ENCODE measurements at regions not wholly inside any gene's neighbourhood (a gene's known extent, or its start where the extent isn't known, plus 50 kb on each side); places are given as distances from the start of the nearest gene placed in this dataset.

GRCh38 chr5:117504305-117504704 is 929.7 kb upstream of the SEMA6A start:
- no peaks in the 10 kb centered on the region for H3K9me2 ChIP-seq (replicated peaks; ENCODE audit: control insufficient read depth, low read length)
- no peak overlapping the region for H3K4me2 ChIP-seq (ENCODE audit: low read length)
- TF ChIP-seq EZH2phosphoT487 (IDR thresholded peaks at IDR 0.05; ENCODE audit: borderline replicate concordance, low read length) (no peak), CTCF (IDR thresholded peaks at IDR 0.05; ENCODE audit: low read depth, low read length, poor library complexity, severe bottlenecking) (no peak)
- H3K27me3 ChIP-seq (ENCODE audit: control insufficient read depth, low read length): no peaks in the 10 kb centered on the region
- no peaks in the 10 kb centered on the region for H3K79me2 ChIP-seq (ENCODE audit: control insufficient read depth, low read length)
- no peak overlapping the region for H3K4me3 ChIP-seq (ENCODE audit: low read length)
- H3K4me1 ChIP-seq (ENCODE audit: control insufficient read depth, low read length): no peaks in the 10 kb centered on the region
- no peaks in the 10 kb centered on the region for H3F3A ChIP-seq (ENCODE audit: control insufficient read depth, insufficient read depth)
- H4K20me1 ChIP-seq (ENCODE audit: control insufficient read depth, insufficient read depth, low read depth, low read length): no peaks in the 10 kb centered on the region
- no peaks in the 10 kb centered on the region for H3K36me3 ChIP-seq (ENCODE audit: control insufficient read depth, low read length)
- H3K27ac ChIP-seq (ENCODE audit: low read depth, low read length): no peak overlapping the region
- H3K9me3 ChIP-seq (ENCODE audit: control insufficient read depth, insufficient read depth, low read length): no peaks in the 10 kb centered on the region

GRCh38 chr5:117497601-117498000 is 923.0 kb upstream of the SEMA6A start:
- Histone ChIP-seq H3K4me2 (ENCODE audit: low read length) (no peak overlapping the region), H3K36me3 (ENCODE audit: control insufficient read depth, low read length) (no peaks in the 10 kb centered on the region), H3K4me3 (ENCODE audit: low read length) (no peak overlapping the region), H3K27ac (ENCODE audit: low read depth, low read length) (no peak overlapping the region), H4K20me1 (ENCODE audit: control insufficient read depth, insufficient read depth, low read depth, low read length) (no peaks in the 10 kb centered on the region), H3K4me1 (ENCODE audit: control insufficient read depth, low read length) (no peaks in the 10 kb centered on the region), H3K9me3 (ENCODE audit: control insufficient read depth, insufficient read depth, low read length) (no peaks in the 10 kb centered on the region), H3K79me2 (ENCODE audit: control insufficient read depth, low read length) (no peaks in the 10 kb centered on the region), H3K9me2 (replicated peaks; ENCODE audit: control insufficient read depth, low read length) (no peaks in the 10 kb centered on the region), H3F3A (ENCODE audit: control insufficient read depth, insufficient read depth) (no peaks in the 10 kb centered on the region), H3K27me3 (ENCODE audit: control insufficient read depth, low read length) (no peaks in the 10 kb centered on the region)
- no peak for TF ChIP-seq CTCF (IDR thresholded peaks at IDR 0.05; ENCODE audit: low read depth, low read length, poor library complexity, severe bottlenecking)
- no peak for TF ChIP-seq EZH2phosphoT487 (IDR thresholded peaks at IDR 0.05; ENCODE audit: borderline replicate concordance, low read length)

- Histone ChIP-seq H3K9me3 (ENCODE audit: control insufficient read depth, insufficient read depth, low read length) (no peaks in the 10 kb centered on the region), H3K4me2 (ENCODE audit: low read length) (no peak overlapping the region), H3F3A (ENCODE audit: control insufficient read depth, insufficient read depth) (no peaks in the 10 kb centered on the region), H4K20me1 (ENCODE audit: control insufficient read depth, insufficient read depth, low read depth, low read length) (no peaks in the 10 kb centered on the region), H3K9me2 (replicated peaks; ENCODE audit: control insufficient read depth, low read length) (no peaks in the 10 kb centered on the region), H3K4me1 (ENCODE audit: control insufficient read depth, low read length) (no peaks in the 10 kb centered on the region), H3K4me3 (ENCODE audit: low read length) (no peak overlapping the region), H3K79me2 (ENCODE audit: control insufficient read depth, low read length) (no peaks in the 10 kb centered on the region), H3K36me3 (ENCODE audit: control insufficient read depth, low read length) (no peaks in the 10 kb centered on the region), H3K27me3 (ENCODE audit: control insufficient read depth, low read length) (no peaks in the 10 kb centered on the region), H3K27ac (ENCODE audit: low read depth, low read length) (no peak overlapping the region)
- no peak for TF ChIP-seq CTCF (IDR thresholded peaks at IDR 0.05; ENCODE audit: low read depth, low read length, poor library complexity, severe bottlenecking)
- no peak for TF ChIP-seq EZH2phosphoT487 (IDR thresholded peaks at IDR 0.05; ENCODE audit: borderline replicate concordance, low read length)
These were observed 922.2 kb upstream of the SEMA6A start for GRCh38 chr5:117496801-117497200.

GRCh38 chr5:117494188-117494587 is 919.6 kb upstream of the SEMA6A start:
- H3K79me2 ChIP-seq (ENCODE audit: control insufficient read depth, low read length): no peaks in the 10 kb centered on the region
- no peak overlapping the region for H3K4me2 ChIP-seq (ENCODE audit: low read length)
- no peaks in the 10 kb centered on the region for H4K20me1 ChIP-seq (ENCODE audit: control insufficient read depth, insufficient read depth, low read depth, low read length)
- TF ChIP-seq EZH2phosphoT487 (IDR thresholded peaks at IDR 0.05; ENCODE audit: borderline replicate concordance, low read length) (no peak), CTCF (IDR thresholded peaks at IDR 0.05; ENCODE audit: low read depth, low read length, poor library complexity, severe bottlenecking) (no peak)
- H3K4me3 ChIP-seq (ENCODE audit: low read length): no peak overlapping the region
- H3K36me3 ChIP-seq (ENCODE audit: control insufficient read depth, low read length): no peaks in the 10 kb centered on the region
- no peaks in the 10 kb centered on the region for H3K9me2 ChIP-seq (replicated peaks; ENCODE audit: control insufficient read depth, low read length)
- H3K4me1 ChIP-seq (ENCODE audit: control insufficient read depth, low read length): no peaks in the 10 kb centered on the region
- H3F3A ChIP-seq (ENCODE audit: control insufficient read depth, insufficient read depth): no peaks in the 10 kb centered on the region
- H3K27ac ChIP-seq (ENCODE audit: low read depth, low read length): no peak overlapping the region
- no peaks in the 10 kb centered on the region for H3K9me3 ChIP-seq (ENCODE audit: control insufficient read depth, insufficient read depth, low read length)
- H3K27me3 ChIP-seq (ENCODE audit: control insufficient read depth, low read length): no peaks in the 10 kb centered on the region
